Trophoblast cell (in vitro differentiated cells and primary cell): ENCODE measurements at regions not wholly inside any gene's neighbourhood (a gene's known extent, or its start where the extent isn't known, plus 50 kb on each side); places are given as distances from the start of the nearest gene placed in this dataset.

Source experiments
- DNase-seq, 2 donors: peaks; one replicate each; pipeline ENCODE4 v3.0.0-alpha.2; 2016
- H2AFZ ChIP-seq: 2 replicates; pipeline ENCODE4 v1.6.1; 2013; ENCODE audit warnings: low read length, moderate library complexity, mild to moderate bottlenecking; ENCODE audit not compliant: insufficient read depth, poor library complexity
- H2AK5ac ChIP-seq: 2 replicates; pipeline ENCODE4 v1.6.1; 2013; ENCODE audit warnings: mild to moderate bottlenecking, low read length
- H2BK120ac ChIP-seq: 2 replicates; pipeline ENCODE4 v1.6.1; 2013; ENCODE audit warnings: low read length, mild to moderate bottlenecking, moderate library complexity; ENCODE audit not compliant: insufficient read depth, poor library complexity
- H2BK12ac ChIP-seq: 2 replicates; pipeline ENCODE4 v1.6.1; 2013; ENCODE audit warnings: mild to moderate bottlenecking, low read length, moderate library complexity
- H2BK5ac ChIP-seq: 2 replicates; pipeline ENCODE4 v1.6.1; 2013; ENCODE audit warnings: low read length, low read depth, moderate library complexity, mild to moderate bottlenecking; ENCODE audit not compliant: poor library complexity
- H3K14ac ChIP-seq: 2 replicates; pipeline ENCODE4 v1.6.1; 2013; ENCODE audit warnings: mild to moderate bottlenecking, low read length
- H3K18ac ChIP-seq: 2 replicates; pipeline ENCODE4 v1.6.1; 2013; ENCODE audit warnings: mild to moderate bottlenecking, low read length
- H3K23ac ChIP-seq: 2 replicates; pipeline ENCODE4 v1.6.1; 2013; ENCODE audit warnings: low read length
- H3K27ac ChIP-seq: 2 replicates; pipeline ENCODE4 v1.5.1; 2013; ENCODE audit warnings: low read depth, mild to moderate bottlenecking, inconsistent platforms, low read length, moderate library complexity
- H3K27me3 ChIP-seq: 2 replicates; pipeline ENCODE4 v1.6.1; 2013; ENCODE audit warnings: inconsistent platforms, mild to moderate bottlenecking, low read length, moderate library complexity; ENCODE audit not compliant: insufficient read depth
- H3K36me3 ChIP-seq, 2 experiments: 1 replicate in 1 of 2; 2 replicates in 1 of 2; pipeline ENCODE4 v1.6.1; 2013; ENCODE audit warnings: low read length in 2 of 2, mild to moderate bottlenecking in 2 of 2, moderate library complexity in 1 of 2; ENCODE audit not compliant: insufficient read depth in 2 of 2, control insufficient read depth in 1 of 2
- H3K4ac ChIP-seq: 2 replicates; pipeline ENCODE4 v1.6.1; 2013; ENCODE audit warnings: low read depth, mild to moderate bottlenecking, low read length, moderate library complexity
- H3K4me1 ChIP-seq, 2 experiments: 1 replicate in 1 of 2; 2 replicates in 1 of 2; pipeline ENCODE4 v1.6.1; 2013; ENCODE audit warnings: low read length in 2 of 2, mild to moderate bottlenecking in 2 of 2, moderate library complexity in 1 of 2; ENCODE audit not compliant: insufficient read depth in 2 of 2, control insufficient read depth in 1 of 2
- H3K4me2 ChIP-seq: 2 replicates; pipeline ENCODE4 v1.6.1; 2013; ENCODE audit warnings: inconsistent platforms, mild to moderate bottlenecking, low read length, moderate library complexity
- H3K4me3 ChIP-seq: 2 replicates; pipeline ENCODE4 v1.5.1; 2013; ENCODE audit warnings: mild to moderate bottlenecking, low read depth, low read length, inconsistent platforms
- H3K79me1 ChIP-seq: one replicate; pipeline ENCODE4 v1.6.1; 2013; ENCODE audit warnings: low read length
- H3K79me2 ChIP-seq: 2 replicates; pipeline ENCODE4 v1.6.1; 2013; ENCODE audit warnings: low read length, mild to moderate bottlenecking; ENCODE audit not compliant: control insufficient read depth, insufficient read depth, poor library complexity
- H3K9ac ChIP-seq: 2 replicates; pipeline ENCODE4 v1.6.1; 2013; ENCODE audit warnings: mild to moderate bottlenecking, low read length
- H3K9me3 ChIP-seq: 2 replicates; pipeline ENCODE4 v1.6.1; 2013; ENCODE audit warnings: low read depth, mild to moderate bottlenecking, control low read depth, inconsistent platforms, low read length; ENCODE audit not compliant: insufficient read depth
- H4K12ac ChIP-seq: 2 replicates; pipeline ENCODE4 v1.6.1; 2013; ENCODE audit warnings: low read depth, mild to moderate bottlenecking, low read length, moderate library complexity
- H4K8ac ChIP-seq: 2 replicates; pipeline ENCODE4 v1.6.1; 2013; ENCODE audit warnings: low read depth, mild to moderate bottlenecking, low read length, moderate library complexity
- H4K91ac ChIP-seq: one replicate; pipeline ENCODE4 v1.6.1; 2013; ENCODE audit warnings: low read depth, mild to moderate bottlenecking, low read length, moderate library complexity
- WGBS: extraction: QIAGEN DNeasy Blood & Tissue Kit; methylation state at CpG from one replicate; pipeline ENCODE4 v1.1.7; 2013; ENCODE audit warnings: missing lambda C conversion rate; ENCODE audit not compliant: insufficient read length, insufficient coverage; ENCODE audit errors: extremely low coverage; 5-methylcytosine and 5-hydroxymethylcytosine counted together

- H3K4me2 ChIP-seq = no peak overlapping the region
- H2BK120ac ChIP-seq = no peak overlapping the region
- no CpG with 5 or more reads among the region's 2 CpGs for WGBS
- no peak overlapping the region for H2BK12ac ChIP-seq
- no peak overlapping the region for H3K9ac ChIP-seq
- H3K14ac ChIP-seq = no peak overlapping the region
- H3K4me1 ChIP-seq = peaks cover 22 to 27% of the 10 kb centered on the region in 2 experiments
- no peak overlapping the region for H3K4ac ChIP-seq
- H2AK5ac ChIP-seq = no peak overlapping the region
- H3K27me3 ChIP-seq = no peaks in the 10 kb centered on the region
- no peak overlapping the region for H3K4me3 ChIP-seq
- H2AFZ ChIP-seq = no peak overlapping the region
- DNase-seq = peak in 1 of 2 donors; percentile 58
- H3K9me3 ChIP-seq = no peaks in the 10 kb centered on the region
- H3K27ac ChIP-seq = no peak overlapping the region
- no peak overlapping the region for H3K23ac ChIP-seq
- peaks cover 17% of the 10 kb centered on the region for H3K79me1 ChIP-seq
- H3K36me3 ChIP-seq = no peaks in the 10 kb centered on the region
- H2BK5ac ChIP-seq = no peak overlapping the region
- no peak overlapping the region for H4K91ac ChIP-seq
- no peak overlapping the region for H4K8ac ChIP-seq
- H4K12ac ChIP-seq = no peak overlapping the region
- no peak overlapping the region for H3K18ac ChIP-seq
- peaks cover 4% of the 10 kb centered on the region for H3K79me2 ChIP-seq
These were observed 59.9 kb upstream of the BZW1 start for GRCh38 chr2:200751786-200752185.

- Histone ChIP-seq H3K18ac (no peak overlapping the region), H3K27ac (no peak overlapping the region), H3K23ac (no peak overlapping the region), H2BK120ac (no peak overlapping the region), H4K12ac (no peak overlapping the region), H3K9ac (no peak overlapping the region), H3K9me3 (no peaks in the 10 kb centered on the region), H2BK5ac (no peak overlapping the region), H3K36me3 (no peaks in the 10 kb centered on the region), H2AFZ (no peak overlapping the region), H3K79me2 (peaks cover 2% of the 10 kb centered on the region), H2BK12ac (no peak overlapping the region), H2AK5ac (no peak overlapping the region), H3K27me3 (no peaks in the 10 kb centered on the region), H3K4ac (no peak overlapping the region), H4K91ac (no peak overlapping the region), H4K8ac (no peak overlapping the region), H3K79me1 (peaks cover 12% of the 10 kb centered on the region), H3K14ac (no peak overlapping the region), H3K4me3 (no peak overlapping the region), H3K4me1 (peaks cover 22 to 27% of the 10 kb centered on the region in 2 experiments), H3K4me2 (no peak overlapping the region)
- WGBS = no CpG with 5 or more reads among the region's 2 CpGs
- no peak for DNase-seq
These were observed 59.4 kb upstream of the BZW1 start for GRCh38 chr2:200752332-200752731.

GRCh38 chr2:200752835-200753234, 58.9 kb upstream of the BZW1 start:
- Histone ChIP-seq H3K14ac (no peak overlapping the region), H3K4me3 (no peak overlapping the region), H3K4me1 (peaks cover 22 to 24% of the 10 kb centered on the region in 2 experiments), H3K36me3 (no peaks in the 10 kb centered on the region), H2BK12ac (no peak overlapping the region), H2BK120ac (no peak overlapping the region), H2AK5ac (no peak overlapping the region), H3K23ac (no peak overlapping the region), H2BK5ac (no peak overlapping the region), H3K9me3 (no peaks in the 10 kb centered on the region), H3K79me2 (no peaks in the 10 kb centered on the region), H4K12ac (no peak overlapping the region), H3K27ac (no peak overlapping the region), H2AFZ (no peak overlapping the region), H3K27me3 (no peaks in the 10 kb centered on the region), H4K8ac (no peak overlapping the region), H3K9ac (no peak overlapping the region), H3K4ac (no peak overlapping the region), H3K4me2 (no peak overlapping the region), H4K91ac (no peak overlapping the region), H3K18ac (no peak overlapping the region), H3K79me1 (peaks cover 8% of the 10 kb centered on the region)
- no peak for DNase-seq
- no CpG with 5 or more reads among the region's 1 CpG for WGBS

GRCh38 chr2:200756618-200757321, 54.9 kb upstream of the BZW1 start:
- no peak overlapping the region for H3K4me2 ChIP-seq
- no peak overlapping the region for H4K8ac ChIP-seq
- WGBS = no CpG with 5 or more reads among the region's 4 CpGs

More at GRCh38 chr2:200756618-200757321, 54.9 kb upstream of the BZW1 start:
- H3K23ac ChIP-seq = no peak overlapping the region
- H2BK120ac ChIP-seq = no peak overlapping the region
- no peak overlapping the region for H4K12ac ChIP-seq
- no peak overlapping the region for H3K18ac ChIP-seq
- no peak overlapping the region for H4K91ac ChIP-seq
- H3K4me1 ChIP-seq = peaks cover 9 to 11% of the 10 kb centered on the region in 2 experiments
- H3K79me2 ChIP-seq = no peaks in the 10 kb centered on the region
- no peak overlapping the region for H3K4me3 ChIP-seq
- H3K36me3 ChIP-seq = no peaks in the 10 kb centered on the region
- H2AK5ac ChIP-seq = no peak overlapping the region
- no peaks in the 10 kb centered on the region for H3K9me3 ChIP-seq
- peaks cover 2% of the 10 kb centered on the region for H3K79me1 ChIP-seq
- H2BK5ac ChIP-seq = no peak overlapping the region
- H3K9ac ChIP-seq = no peak overlapping the region
- no peak overlapping the region for H2AFZ ChIP-seq
- H3K27ac ChIP-seq = no peak overlapping the region
- H3K27me3 ChIP-seq = no peaks in the 10 kb centered on the region
- H2BK12ac ChIP-seq = no peak overlapping the region
- H3K14ac ChIP-seq = no peak overlapping the region
- DNase-seq = peak; percentile 56 to 84
- no peak overlapping the region for H3K4ac ChIP-seq
